ENCODE measurements at regions not wholly inside any gene's neighbourhood (a gene's known extent, or its start where the extent isn't known, plus 50 kb on each side); places are given as distances from the start of the nearest gene placed in this dataset.

- no peak for DNase-seq
Measured at GRCh38 chr15:47312161-47312560, 405.1 kb upstream of the SEMA6D start.

GRCh38 chr15:47326410-47327333, 390.6 kb upstream of the SEMA6D start:
- peak in 1 of 10 donors; percentile 81 for DNase-seq
- intact Hi-C loops (cut with DNase I): no loop called here

More at GRCh38 chr15:47312161-47312560, 405.1 kb upstream of the SEMA6D start:
- intact Hi-C loops (cut with DNase I): no loop called here

GRCh38 chr15:47331829-47332393, 385.4 kb upstream of the SEMA6D start:
- no peak for DNase-seq
- intact Hi-C loops (cut with DNase I): no loop called here

- DNase-seq: no peak
- intact Hi-C loops (cut with DNase I): no loop called here
Measured at GRCh38 chr15:47332481-47332880, 384.8 kb upstream of the SEMA6D start.

GRCh38 chr15:47333734-47334133, 383.6 kb upstream of the SEMA6D start:
- no peak for DNase-seq
- intact Hi-C loops (cut with DNase I): no loop called here

- intact Hi-C loops (cut with DNase I): no loop called here
- DNase-seq: no peak
Measured at GRCh38 chr15:47334805-47335535, 382.3 kb upstream of the SEMA6D start.

GRCh38 chr15:47337106-47337505, 380.2 kb upstream of the SEMA6D start:
- no peak for DNase-seq
- intact Hi-C loops (cut with DNase I): no loop called here

- intact Hi-C loops (cut with DNase I): no loop called here
- DNase-seq: no peak
Measured at GRCh38 chr15:47337836-47338235, 379.5 kb upstream of the SEMA6D start.

GRCh38 chr15:47338771-47339170, 378.5 kb upstream of the SEMA6D start:
- DNase-seq: no peak
- intact Hi-C loops (cut with DNase I): no loop called here

GRCh38 chr15:47339800-47340570, 377.3 kb upstream of the SEMA6D start:
- intact Hi-C loops (cut with DNase I): no loop called here
- peak in 1 of 10 donors; percentile 22 for DNase-seq

- no peak for DNase-seq
- intact Hi-C loops (cut with DNase I): no loop called here
Measured at GRCh38 chr15:47340571-47340920, 376.8 kb upstream of the SEMA6D start.

- intact Hi-C loops (cut with DNase I): no loop called here
- no peak for DNase-seq
Measured at GRCh38 chr15:47349179-47349578, 368.1 kb upstream of the SEMA6D start.

GRCh38 chr15:47351501-47351900, 365.8 kb upstream of the SEMA6D start:
- intact Hi-C loops (cut with DNase I): no loop called here
- no peak for DNase-seq

GRCh38 chr15:47352217-47352616, 365.1 kb upstream of the SEMA6D start:
- DNase-seq: no peak
- intact Hi-C loops (cut with DNase I): no loop called here

GRCh38 chr15:47355759-47356158, 361.5 kb upstream of the SEMA6D start:
- intact Hi-C loops (cut with DNase I): no loop called here
- DNase-seq: no peak

GRCh38 chr15:47356297-47356696, 361.0 kb upstream of the SEMA6D start:
- intact Hi-C loops (cut with DNase I): no loop called here
- DNase-seq: no peak

GRCh38 chr15:47358876-47359275, 358.4 kb upstream of the SEMA6D start:
- intact Hi-C loops (cut with DNase I): no loop called here
- DNase-seq: no peak

GRCh38 chr15:47360305-47360704, 357.0 kb upstream of the SEMA6D start:
- intact Hi-C loops (cut with DNase I): no loop called here
- DNase-seq: no peak

GRCh38 chr15:47362118-47362905, 355.0 kb upstream of the SEMA6D start:
- intact Hi-C loops (cut with DNase I): no loop called here
- DNase-seq: no peak

GRCh38 chr15:47363653-47364052, 353.7 kb upstream of the SEMA6D start:
- intact Hi-C loops (cut with DNase I): no loop called here
- DNase-seq: no peak

Measured in posterior cingulate gyrus (tissue), 11 donors.